HS-5 (cell line): ENCODE measurements at regions not wholly inside any gene's neighbourhood (a gene's known extent, or its start where the extent isn't known, plus 50 kb on each side); places are given as distances from the start of the nearest gene placed in this dataset.
"Not testable (repeated sequence)": the region's sequence is repeated elsewhere in the genome, so short reads cannot be mapped to it uniquely, and the experiment has no call there.

Experiments
- DNase-seq: peaks from one replicate; pipeline ENCODE4 v3.0.0-alpha.2; 2012; ENCODE audit warnings: low read depth

DNA sequence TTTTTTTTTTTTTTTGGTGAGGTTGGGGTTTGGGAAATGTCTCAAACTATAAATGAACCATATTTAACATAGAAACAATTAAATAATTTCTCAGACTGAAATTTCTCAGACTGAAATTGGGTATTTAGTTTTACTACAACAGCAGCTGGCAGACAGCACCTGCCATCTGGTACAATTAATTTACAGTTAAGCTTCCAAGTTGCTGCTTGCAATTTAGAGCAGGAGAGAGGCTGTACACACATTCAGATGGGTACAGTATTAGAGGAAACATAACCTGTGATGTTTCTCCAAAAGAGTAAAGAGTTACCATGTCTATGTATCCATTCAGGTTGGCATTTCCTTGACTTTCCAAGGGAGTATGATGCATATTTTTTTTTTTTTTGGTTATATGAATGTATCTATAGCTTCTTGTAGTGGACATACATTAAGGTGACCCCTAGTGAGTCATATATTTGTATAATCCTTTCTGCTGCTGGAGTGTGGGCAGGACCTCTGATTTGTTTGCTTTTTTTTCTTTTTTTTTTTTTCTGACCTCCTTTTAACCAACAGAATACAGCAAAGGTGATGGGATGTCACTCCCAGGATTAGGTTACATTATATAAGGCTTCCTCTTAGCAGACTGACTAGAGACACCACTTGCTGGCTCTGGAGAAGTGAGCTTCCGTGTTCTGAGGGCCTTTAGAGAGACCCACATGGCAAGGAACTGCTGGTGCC lies 201.7 kb downstream of the PTH2R start:
- no peak for DNase-seq

DNA sequence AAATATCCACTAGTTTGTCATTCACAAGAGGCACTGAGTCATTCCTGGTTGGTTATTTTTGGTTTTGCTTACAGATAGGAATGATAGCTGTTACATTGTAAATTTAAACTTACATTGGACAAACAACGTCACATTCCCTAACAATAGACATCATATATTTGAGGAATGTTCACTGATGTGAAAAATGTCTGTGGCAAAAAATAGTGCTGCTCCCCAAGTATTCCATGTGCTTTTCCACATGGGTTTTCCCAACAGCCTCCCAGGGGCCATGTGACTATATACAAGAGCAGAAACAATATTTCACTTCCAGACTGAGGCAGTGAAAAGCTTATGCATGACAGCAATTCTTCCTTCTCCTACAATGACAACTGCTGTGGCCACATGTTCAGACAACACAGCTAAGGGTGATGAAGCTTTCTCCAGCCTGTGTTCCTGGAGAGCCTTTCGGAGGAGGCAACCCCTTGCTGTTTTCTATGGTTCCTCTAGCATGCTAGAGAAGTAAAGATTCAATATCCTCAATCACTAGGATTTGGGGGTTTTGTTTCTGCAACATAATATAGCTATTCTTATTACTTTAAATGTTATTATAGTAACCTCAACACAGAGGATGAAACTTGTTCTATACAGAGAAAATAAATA lies 202.7 kb downstream of the PTH2R start:
- no peak for DNase-seq

- DNase-seq, result not testable (repeated sequence)
Observed at GRCh38 chr2:208615675-208616074, 209.1 kb downstream of the PTH2R start.

DNA sequence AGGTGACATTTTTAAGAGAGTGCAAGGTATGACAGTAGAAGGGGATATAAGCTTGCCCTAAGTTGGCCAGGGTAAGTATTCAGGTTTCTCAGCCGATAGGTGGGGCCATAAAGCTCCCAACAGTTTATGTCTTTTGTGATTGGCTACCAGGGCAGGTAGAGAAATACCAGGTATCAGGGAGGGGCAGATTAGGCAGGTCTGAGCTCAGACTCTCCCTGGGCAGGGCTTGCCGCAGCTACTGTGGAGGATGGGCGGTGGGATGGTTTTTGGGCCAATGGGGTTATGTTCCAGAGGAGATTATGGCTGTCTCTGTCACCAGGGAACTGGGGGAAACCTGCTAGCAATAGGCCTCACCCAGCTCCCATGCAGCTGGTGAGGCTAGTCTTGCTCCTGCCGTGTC lies 211.6 kb downstream of the PTH2R start:
- no peak for DNase-seq

DNA sequence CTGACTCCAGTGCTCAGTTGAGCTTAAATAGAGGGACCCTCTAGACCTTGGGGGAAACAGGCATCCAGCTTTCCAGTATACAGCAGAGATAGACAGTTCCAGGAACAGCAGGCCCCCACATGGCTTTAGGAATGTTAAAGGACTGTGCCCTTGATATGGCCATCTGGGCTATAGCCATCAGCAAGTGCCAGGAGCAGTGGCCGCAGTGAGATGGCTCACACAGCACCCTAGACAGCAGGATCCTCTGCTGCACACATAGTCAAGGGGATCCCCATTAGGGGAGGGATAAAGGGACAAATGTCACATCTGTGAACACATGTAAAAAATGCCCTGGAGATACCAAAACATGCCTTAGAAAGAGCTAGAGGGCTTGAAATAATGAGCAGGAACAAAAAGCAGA lies 213.4 kb downstream of the PTH2R start:
- no peak for DNase-seq

DNA sequence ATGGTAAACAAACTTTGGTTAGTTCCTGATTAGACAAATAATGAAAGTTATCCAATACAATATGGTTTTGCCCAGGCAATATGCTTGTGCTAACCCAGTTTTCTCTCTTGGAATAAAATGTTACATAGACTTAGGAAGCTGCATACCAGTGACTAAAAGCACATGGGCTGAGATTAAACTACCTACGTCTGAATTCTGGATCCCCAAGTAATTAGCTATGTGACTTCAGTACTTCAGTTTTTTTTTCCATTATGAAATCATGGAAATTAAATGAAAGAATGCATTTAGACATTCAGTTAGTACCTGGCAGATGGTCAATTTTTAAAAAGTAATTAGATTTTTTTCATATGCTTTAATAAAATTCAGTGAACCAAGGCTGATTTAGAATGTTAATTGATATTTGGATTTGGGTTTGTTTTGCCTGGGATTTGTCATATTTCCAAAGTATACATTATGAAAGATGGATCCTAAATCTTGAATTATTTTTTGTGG lies 213.9 kb downstream of the PTH2R start:
- no peak for DNase-seq

GRCh38 chr2:208627110-208627884 lies 220.7 kb downstream of the PTH2R start:
- DNase-seq, result no peak

DNA sequence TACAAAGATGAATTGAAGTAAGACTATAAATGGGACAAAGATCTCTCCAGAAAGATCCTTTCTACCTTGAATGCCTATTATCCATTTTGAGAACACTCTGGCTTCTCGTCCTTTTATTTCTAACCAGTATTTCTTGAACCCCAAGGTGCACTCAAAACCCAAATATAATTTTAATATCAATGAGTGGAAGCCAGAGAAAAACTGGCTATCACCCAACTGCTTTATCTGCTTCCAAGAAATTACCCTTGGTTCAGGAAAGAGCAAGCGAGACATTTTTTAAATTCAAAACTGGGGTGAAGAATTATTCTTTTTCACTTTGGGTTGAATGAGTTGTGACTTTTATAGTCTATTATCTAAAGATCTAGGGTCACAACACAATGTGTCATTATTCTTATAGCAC lies 221.3 kb downstream of the PTH2R start:
- DNase-seq, result no peak

DNA sequence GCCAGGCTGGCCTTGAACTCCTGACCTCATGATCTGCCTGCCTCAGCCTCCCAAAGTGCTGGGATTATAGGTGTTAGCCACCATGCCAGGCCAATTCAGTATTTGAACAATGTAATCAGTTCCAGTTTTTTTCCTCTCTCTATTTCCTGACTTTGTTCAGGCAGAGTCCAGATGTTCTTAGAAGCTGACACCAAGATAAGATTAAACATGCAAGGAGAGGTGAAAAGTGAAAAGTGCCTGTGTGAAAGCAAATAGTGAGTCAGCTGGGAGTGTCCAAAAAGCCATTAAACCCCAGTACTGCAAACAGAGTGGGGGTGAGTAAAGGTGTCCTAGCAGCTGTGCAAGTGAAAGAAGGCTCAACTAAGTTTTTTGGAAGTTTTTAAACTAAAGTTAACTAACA lies 231.5 kb downstream of the PTH2R start:
- no peak for DNase-seq

DNA sequence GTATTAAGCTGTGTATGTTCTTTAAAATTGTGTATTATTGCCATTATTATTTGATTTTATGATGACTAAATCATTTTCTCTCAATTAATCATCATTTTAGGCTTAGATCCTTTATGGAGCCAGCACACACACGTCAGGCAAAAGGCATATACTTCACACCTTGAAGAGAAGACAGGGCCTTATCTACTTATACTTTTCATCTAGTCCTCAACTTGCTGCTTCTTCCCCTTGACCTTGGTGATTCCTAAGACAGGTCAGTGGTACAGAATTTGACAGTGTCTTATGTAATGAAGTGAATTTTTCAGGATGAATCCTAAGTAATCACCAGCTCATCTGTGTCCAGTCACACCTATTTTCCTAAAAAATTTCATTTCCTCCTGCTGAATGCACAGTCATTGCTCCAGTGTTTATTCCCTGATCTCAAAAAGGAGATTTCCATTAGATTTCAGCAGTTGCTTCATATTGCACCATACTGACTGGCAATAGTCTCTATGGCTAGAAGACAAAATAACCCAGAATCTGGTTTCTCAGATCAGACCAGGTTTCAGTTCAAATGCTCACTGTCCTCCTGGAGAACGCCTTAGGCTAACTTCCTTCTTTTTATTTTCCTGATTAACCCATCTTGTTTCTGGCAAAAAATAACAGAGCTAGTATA lies 235.7 kb downstream of the PTH2R start:
- DNase-seq, result no peak

GRCh38 chr2:208643145-208643544 lies 236.6 kb downstream of the PTH2R start:
- DNase-seq, result no peak

- no peak for DNase-seq
Observed at GRCh38 chr2:208645226-208645625, 238.6 kb downstream of the PTH2R start.

DNA sequence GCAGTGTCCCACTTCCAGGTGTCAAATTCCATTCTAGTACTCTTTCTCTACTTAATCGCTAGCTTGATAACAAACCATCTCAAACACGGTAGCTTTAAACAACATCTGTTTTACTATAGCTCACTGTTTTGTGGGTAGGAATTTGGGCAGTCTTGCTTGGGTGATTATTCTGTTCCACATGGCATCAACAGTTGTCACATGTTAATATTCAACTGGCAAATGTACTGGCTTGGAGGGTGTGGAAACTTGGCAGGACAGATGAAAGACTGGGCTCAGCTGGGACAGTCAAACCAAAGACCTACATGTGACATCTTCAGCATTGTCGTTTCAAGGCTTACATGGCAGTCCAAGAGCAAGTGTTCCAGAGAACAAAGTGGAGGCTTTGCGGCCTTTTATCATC lies 241.8 kb downstream of the PTH2R start:
- no peak for DNase-seq

- DNase-seq, result no peak
Observed at GRCh38 chr2:208653383-208653782, 246.8 kb downstream of the PTH2R start.

DNA sequence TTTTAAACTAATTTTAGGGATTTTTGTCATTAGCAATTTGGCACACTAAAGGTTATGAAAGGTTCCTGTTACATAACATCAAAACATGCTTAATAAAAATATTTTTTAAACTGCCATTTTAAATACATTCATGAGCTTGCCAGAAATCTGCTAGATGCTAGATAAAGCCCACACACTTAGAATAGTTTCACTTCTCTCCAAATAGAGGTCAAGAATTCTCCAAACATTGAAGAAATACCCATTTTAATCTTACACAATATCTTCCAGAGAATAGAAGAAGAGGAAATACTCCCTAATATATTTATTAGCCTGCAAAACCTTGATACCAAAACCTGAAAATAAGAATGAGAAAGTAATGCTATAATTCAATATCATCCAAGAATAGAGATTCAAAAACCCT lies 247.5 kb downstream of the PTH2R start:
- no peak for DNase-seq

DNA sequence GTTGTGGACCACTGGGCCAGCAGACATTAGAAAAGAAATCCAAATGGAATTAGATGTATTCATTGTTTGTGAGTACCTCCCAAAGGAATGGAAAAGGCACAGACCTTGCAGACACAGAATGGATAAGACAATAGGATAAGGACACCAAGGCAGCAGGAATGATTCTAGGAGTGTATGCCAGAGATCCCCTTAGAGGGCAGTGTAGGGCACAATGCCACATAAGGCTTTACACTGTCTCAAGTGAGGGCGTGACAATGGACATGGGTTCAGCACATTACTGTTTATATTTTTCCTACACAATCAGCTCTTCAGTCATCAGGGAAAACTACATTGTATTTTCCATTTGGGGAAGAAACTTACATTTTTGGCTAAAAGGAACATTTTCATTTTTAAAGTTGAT lies 250.9 kb downstream of the PTH2R start:
- no peak for DNase-seq

DNA sequence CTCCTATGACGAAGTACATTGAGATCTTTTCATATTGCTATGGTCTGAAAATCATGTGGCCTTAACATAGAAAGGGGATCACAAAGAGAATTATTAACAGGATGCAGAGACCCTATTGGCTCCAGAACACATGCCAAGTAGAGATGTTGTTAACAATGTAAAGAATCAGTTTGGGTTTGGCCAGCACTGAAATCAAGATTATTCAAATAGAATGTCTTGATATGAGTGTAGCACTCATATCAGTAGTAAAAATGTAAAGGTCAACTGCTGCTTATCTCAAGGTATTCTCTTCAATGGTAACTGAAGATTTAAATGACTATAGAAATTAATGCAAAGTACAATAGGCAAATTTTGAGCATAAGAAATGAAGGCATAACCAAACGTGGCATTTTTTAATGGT lies 262.8 kb downstream of the PTH2R start:
- DNase-seq, result no peak

DNA sequence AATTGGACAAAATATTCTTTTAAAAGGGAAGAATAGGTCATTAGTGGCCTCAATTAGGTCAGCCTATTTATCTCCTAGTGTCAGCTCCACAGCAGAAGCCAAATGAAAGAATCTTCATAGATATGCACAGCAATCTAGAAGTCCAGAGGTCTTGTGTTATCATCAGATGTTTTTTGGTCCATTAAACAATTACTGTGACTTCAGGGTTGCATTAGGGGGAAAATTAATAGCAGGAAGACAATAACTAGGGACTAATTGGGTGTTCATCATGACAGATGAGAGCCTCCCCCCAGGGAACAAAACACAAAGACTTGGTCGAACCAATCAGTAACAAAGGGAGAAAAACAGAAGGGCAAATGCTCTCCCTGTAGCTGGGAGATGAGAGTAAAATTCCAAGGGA lies 264.7 kb downstream of the PTH2R start:
- DNase-seq, result no peak

DNA sequence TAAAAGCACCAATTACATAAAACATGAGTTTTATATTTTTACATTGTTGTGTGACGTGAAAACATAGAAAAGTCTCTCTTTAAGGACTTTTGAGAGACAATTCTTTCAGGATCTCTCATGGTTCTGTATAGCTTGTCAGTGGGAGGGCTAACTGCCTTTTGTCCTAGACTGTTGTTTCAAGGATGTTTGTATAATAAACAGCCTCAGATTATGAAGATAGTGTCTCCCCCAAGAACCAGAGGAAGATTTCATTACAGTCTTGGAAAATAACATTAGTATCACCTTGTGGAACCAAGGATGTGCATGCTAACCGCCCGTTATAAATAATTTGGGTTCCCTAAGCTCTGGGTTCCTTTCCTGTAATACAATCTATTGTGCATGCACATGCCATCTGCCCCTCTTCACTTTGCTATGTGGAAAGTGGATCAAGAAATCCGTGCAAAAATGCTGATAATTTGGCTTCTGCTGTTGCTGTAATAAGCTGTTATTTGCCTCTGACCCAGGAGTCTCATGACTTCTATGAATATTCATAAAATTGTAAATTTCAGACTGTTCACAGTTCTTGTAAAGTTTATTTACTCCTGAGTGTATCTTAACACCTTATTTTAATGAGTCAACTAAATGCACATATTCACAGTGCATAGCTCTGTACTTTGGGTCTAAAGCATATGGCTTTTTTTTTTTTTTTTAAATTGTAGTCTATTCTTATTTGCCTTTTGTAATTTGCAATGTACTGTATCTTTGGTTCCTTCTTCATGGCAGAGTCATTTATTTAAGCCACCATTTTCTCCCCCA lies 265.5 kb downstream of the PTH2R start:
- no peak for DNase-seq

DNA sequence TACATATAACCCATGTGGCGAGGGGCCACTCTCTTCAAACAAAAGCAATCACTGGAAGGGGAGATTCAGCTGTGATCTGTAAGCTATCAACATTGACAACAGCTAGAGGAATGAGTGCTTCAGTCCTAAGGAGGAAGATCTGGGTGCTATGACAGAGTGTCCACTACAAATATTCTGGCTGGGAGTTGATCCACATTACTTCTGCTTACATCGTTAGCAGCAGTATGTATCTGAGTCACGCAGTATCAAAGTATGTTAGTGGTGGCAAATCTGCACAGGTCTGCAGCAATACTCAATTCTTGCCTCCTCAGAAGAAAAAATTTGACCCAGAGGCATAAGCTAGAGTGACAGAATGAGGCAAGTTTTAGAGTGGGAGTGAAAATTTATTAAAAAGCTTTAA lies 267.0 kb downstream of the PTH2R start:
- no peak for DNase-seq

GRCh38 chr2:208674919-208675318 lies 268.3 kb downstream of the PTH2R start:
- DNase-seq, result no peak

DNA sequence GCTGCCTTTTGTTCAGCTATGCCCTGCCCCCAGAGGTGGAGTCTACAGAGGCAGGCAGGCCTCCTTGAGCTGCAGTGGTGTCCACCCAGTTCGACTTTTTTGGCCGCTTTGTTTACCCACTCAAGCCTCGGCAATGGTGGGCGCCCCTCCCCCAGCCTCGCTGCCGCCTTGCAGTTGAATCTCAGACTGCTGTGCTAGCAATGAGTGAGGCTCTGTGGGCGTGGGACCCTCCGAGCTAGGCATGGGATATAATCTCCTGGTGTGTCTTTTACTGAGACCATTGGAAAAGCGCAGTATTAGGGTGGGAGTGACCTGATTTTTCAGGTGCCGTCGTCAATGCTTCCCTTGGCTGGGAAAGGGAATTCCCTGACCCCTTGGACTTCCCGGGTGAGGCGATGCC lies 279.3 kb downstream of the PTH2R start:
- DNase-seq, result not testable (repeated sequence)
